Stimulated activated CD8-positive, alpha-beta memory T cell treated with anti-CD3 and anti-CD28 coated beads, Interleukin-7, amount 100 ng/mL, for 48 hours (primary cell): ENCODE measurements at regions not wholly inside any gene's neighbourhood (a gene's known extent, or its start where the extent isn't known, plus 50 kb on each side); places are given as distances from the start of the nearest gene placed in this dataset.

Source experiments
- DNase-seq, 2 donors: peaks; one replicate each; pipeline ENCODE4 v3.0.0-alpha.2; 2020; ENCODE audit warnings: low read depth in 1 of 2; ENCODE audit errors: extremely low read depth in 1 of 2

DNA sequence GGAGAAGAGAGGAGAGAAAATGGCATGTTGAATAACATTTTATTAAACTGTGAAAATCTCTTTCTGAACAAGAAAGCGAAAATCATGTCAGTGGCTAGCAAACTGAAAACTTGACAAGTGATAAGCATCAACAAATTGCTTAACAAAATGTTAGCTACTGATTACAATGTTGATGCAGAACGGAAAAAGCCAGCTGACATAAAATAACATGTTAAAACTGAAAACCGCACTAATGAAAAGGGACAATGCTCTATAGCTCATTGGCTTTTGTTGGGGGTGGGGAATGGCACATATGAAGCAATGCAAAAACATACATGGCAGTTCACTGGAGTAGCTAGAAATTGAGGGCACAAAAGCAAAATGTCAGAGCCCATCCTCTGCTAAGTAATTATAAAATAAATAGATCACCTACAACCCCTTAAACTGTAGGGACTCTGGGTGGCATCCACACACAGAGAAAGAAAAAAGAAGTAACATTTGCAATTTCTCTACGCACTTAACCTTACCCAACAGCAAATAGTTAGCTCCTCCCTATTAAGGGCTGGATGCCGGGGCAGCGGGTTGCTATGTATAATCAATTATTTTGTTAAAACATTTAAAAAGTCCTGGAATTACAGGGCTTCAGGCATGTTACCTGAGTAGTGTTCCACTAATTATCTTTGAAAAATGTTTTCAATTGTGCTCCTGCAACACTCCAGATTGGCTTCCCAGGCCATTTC, 129.2 kb upstream of the USP15 start:
- DNase-seq = no peak

DNA sequence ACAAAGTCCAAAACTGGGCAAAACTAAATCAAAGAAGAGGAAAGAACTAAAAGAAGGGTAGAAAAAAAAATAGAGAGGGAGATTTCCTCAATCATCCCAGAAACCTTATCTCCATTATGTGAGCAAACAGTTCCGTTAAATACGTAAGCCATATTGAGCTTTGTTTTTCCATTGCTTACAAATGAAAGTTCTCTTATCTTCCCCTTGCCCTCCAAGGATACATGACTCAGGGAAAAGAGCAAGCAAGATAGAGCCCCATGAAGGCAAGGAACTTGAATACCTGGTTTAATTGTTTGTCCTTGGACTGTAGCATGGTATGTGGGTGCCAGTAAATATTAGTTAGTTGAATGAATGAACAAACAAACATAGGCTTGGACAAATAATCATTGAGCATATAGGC, 126.8 kb upstream of the USP15 start:
- DNase-seq = no peak

DNA sequence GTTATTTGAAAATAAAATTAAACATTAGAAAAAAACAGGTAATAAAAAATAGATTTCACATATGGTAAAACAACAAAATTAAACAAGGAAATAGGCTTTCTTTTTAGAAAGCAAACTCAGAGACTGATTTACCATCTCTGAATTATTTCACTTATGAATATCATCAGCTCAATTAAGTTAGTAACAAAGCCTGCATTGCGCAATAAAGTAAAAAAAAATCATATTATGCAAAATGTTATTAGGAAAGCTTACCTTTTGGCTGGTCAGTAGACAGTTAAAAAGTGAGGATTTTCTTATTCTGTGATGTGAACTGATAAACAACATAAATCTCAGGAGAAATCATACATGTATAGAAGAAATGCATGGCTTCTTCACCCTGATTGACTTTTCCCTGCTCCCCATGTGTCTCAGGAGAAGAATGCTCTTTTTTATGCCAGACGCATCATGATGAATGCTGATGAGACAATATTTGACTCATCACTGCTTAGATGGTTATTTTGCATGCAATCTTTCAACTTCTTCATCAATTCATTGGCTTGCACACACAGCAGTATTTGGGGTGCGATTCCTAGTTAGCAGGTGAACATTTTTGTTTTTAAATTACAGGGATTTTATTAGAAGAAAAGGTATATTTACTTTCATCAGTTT, 124.5 kb upstream of the USP15 start:
- DNase-seq = no peak

DNA sequence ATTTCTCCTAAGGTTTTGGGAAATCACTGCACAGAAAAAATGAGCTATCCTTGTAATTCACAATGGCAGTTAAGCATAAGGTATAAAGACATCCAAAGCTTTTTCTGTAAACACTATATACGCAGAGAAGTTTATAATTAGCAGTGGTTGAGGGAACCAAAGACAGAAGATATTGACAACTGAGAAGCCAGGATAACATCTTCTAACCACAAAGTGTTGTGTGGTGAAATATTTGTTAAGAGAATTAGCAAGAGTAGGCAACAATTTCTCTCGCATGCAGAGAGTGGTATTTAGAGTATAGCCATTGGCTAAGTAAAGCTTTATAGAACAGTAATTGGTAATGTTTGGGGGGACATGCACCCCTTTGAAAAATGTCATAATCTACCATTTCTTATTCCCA, 123.7 kb upstream of the USP15 start:
- DNase-seq = no peak

DNA sequence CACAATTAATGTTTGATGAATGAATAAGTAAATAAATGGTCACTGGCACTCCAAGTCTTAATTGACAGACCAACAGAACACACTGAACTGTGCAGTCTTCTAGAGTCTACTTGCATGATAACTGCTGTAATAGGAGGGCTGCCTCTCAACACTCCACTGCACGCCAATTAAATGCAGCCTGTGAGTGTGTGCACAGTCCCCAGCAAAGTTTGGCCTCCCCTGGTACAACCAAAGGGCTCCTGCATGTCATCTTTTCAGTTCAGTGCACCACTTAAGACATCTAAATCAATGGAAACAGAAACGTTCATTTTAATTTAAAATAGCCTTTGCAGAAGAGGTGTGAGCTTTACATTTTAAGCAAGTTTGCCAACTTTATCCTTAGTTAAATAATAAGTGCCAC, 121.7 kb upstream of the USP15 start:
- DNase-seq = no peak

DNA sequence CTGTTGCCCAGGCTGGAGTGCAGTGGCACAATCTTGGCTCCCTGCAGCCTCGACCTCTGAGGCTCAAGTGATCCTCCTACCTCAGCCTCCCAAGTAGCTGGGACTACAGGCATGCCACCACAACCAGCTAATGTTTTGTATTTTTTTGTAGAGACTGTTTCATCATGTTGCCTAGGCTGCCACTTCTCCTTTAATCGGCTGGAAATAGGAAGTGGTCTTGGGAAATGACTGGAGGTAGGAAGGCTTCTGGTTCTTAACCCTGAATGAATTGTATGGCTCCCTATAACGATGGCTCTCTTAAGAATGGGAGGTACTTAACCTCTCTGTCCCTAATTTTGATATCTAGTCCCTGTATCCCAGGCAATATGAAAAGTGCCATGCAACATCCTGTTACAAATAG, 113.9 kb upstream of the USP15 start:
- DNase-seq = no peak

DNA sequence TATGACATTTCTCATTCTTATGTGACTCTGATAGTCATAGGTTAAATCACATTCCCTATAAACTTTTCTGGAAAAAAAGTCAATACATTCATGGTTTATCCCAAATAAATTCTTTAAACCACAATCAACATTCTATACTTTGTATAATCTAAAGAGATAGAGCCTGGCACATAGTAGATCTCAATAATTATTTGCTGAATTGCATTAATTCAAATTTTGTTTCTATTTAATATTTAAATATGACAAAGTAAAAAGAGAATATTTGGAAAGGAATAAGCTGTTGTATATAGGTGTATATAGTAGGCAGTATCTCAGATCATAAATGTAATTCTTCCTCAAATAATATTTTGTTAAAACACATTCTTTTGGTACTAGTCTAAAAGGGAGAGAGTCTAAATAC, 102.2 kb upstream of the USP15 start:
- DNase-seq = no peak

DNA sequence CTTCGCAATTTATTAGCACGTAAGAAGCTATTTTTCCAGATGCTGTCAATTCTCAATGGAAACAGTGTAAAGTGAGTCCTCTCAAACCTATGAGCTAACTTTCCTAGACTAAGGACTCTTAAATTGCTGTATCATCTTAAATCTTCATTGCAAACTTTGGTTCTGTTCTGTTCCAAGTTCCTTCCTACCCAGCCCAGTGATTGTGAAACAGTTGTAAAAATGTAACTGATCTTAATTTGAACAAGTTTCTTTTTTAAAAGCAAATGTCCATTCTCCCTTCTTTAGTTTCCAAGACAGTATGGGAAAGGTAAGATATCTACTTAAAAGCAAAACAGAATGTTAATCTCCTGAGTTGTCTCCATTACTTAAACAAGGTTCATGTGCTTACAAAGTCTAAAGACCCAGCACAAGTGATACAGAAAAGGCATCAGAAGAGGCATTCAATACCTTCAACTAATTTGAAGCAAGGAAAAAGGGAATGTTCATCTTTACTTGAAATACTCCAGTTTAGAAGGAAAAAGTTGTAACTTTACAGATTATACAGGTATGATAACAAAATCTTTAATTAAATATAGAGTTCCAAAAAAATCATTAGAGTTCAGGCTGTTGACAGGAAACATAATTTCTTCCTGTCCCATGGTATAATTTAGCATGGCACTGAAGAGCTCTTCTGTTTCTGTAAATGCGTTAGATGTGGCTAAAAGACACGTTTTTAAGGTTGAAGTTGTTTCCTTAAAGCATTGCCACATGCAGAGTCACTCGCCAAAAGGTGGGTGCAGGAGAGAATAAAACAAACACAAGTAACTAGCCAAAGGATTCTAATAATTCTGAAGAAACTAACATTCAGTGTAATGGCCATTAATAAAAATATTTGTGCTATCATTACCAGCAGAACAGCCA, 101.5 kb upstream of the USP15 start:
- DNase-seq = no peak

DNA sequence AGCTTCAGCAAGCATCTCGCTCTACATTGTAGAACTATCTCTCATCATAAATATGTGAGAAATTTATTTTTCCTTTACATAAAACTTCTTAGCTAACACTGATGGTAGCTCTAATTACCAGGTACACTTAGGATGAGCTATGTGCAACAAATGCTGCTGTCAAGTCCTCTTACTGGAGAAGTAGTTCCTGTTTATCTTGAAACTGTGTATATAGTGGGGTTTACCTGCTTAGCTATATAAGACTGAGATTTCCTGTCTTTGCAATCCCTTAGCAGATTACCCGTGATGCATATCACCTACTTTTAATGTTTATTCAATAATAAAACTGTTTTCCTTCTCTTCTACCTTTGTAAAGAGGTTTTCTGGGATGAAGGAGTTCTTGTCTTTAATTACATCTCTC, 98.0 kb upstream of the USP15 start:
- DNase-seq = no peak

DNA sequence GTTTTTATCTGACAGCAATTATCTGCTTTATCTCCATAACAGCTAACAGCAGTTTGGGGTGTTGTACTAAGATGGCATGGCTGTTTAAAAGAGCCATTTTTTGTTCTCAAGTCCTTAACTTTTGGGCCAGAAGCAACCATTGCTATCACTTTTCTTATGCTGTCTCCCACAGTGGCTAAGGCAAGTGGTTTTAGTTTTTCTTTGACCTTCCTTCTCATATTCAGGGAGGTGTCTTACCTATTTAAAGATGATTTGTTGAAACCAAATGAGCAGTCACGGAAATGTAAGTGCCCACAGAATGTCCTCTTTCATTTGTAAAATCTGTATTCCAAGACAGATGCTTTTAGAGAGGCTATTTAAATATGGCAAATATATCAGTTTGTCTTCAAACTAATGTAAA, 96.8 kb upstream of the USP15 start:
- DNase-seq = no peak

DNA sequence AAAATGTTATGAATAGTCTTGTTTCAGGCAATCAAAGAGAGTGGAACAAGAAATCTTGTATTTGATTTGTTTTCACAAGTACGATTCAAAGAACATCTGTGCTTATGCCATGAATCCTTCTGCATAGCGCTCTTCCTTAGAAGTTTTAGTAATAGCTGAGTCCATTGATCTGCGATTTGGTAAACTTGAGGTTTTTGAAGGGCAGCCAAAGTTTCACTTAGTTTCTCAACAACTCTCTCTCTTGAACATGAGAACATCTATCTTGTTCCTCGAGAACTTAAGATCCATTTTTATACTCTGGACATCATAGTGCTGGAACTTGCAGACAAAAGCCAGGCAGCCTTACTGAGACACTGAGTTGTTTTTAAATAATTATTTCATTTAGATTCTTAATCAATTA, 96.2 kb upstream of the USP15 start:
- DNase-seq = no peak

DNA sequence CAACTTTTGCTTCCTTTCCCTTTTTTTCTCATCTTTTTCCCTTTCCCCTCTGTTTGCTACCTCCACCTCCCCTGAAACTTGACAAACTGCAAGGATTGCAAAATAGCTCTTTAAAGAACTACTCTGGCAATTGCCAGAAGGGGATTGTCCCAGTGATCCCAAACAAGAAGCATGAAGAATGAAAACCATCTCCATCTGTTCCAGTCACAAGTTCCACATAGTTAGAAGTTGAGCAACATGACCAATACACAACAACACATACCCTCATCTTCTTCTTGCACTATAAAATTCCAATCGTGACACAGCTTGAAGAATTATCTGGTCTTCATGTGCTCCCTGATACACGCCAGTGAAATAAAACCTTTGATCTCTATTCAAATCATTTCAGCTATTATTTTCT, 93.7 kb upstream of the USP15 start:
- no peak for DNase-seq

DNA sequence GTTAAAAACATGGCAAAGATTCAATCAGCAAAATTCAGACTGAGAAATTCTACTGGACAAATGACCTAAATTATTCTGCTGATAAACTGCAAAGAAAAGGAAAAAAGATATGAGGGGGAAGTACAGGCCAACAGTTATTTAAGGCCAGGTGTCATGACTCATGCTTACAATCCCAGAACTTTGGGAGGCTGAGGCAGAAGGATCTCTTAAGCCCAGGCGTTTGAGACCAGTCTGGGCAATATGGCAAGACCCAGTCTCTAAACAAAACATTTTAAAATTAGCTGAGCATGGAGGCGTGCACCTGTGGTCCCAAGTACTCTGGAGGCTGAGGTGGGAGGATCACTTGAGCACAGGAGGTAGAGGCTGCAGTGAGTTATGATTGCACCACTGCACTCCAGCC, 91.8 kb upstream of the USP15 start:
- no peak for DNase-seq

DNA sequence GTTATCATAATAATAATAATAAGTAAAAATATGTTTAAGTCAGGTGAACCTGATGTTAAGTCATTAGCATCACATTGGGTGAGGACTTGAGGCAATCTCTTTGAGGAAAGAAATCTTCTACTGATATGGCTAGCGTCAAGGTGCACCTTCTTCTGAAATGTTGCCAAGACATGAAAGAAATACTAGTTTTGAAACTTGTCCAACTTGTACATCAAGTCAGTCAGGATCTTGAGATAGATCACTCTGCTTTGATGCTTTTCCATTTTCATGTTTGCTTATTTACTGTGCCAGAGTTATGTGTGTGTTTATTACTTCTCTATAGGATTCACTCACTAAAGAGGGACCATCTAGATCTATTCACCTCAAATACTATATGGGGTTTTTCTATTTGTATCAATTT, 90.0 kb upstream of the USP15 start:
- DNase-seq = no peak

DNA sequence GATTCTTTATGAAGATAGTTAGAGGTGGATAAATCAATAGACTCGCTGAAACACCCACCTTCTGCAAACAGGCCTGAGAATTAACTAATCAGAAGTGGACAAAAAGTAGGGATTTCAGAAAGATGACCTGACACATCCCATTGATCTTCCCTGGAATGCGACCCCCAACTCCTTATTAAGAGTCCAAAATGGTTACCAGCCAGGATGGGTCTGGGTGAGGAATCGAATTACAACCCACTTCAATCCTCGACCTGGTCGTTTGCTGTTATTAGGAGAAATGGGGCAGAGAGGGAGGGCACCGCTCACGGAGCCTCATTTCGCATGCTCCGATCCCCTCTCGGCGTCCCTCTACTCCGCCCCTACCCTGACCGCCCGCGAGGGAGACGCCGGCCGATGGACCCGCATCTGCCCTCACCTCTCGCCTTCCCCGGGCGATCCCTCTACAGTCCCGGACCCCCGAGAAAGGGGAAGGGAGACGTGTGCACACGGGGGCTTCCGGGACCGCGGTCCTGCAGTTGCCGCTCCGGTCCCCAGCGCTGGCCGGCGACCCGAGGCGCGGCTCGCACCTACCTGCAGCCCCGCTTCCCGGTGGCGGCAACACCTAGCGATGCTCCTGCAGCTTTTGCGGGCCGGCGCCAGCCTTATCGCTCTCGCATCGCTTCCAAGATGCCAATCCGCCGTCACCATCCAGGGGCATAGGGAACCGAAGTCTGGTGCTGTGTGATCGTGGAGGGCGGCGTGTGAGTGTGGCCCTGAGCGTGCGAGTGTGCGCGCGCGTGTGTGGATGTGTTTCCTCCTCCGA, 69.3 kb upstream of the USP15 start:
- DNase-seq = no peak

DNA sequence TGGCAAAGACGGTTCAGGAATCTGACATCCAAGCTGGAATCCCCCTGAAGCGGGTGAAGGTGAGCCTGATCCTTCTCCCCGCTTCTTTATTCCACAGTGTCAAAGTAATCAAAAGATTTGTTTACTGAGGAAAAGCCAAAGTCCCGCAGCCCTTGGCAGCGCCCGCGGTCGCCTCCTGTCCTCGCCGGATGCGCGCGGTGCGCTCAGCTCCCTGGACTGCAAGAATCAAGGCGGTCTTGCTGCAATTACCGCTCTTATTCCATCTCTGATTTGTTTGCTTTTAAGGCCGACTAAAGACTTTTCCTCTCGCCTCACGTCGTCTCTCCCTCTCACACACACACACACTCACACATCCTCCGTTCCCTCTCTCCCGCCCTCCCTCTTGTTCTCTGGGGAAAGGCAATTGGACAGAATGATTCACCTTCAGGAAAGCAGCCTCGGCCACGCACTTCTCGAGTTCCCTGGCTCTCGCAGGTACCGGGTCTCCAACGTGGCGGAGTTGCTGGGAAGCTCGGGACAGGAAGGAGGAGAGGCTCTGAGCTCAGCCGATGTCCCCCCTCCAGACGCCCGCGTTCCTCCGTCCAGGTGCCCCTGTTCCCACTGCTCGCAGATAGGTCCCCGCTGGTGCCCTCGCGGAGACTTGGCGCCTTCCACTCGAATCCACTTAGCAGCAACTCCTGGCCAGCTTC, 68.6 kb upstream of the USP15 start:
- DNase-seq = no peak

DNA sequence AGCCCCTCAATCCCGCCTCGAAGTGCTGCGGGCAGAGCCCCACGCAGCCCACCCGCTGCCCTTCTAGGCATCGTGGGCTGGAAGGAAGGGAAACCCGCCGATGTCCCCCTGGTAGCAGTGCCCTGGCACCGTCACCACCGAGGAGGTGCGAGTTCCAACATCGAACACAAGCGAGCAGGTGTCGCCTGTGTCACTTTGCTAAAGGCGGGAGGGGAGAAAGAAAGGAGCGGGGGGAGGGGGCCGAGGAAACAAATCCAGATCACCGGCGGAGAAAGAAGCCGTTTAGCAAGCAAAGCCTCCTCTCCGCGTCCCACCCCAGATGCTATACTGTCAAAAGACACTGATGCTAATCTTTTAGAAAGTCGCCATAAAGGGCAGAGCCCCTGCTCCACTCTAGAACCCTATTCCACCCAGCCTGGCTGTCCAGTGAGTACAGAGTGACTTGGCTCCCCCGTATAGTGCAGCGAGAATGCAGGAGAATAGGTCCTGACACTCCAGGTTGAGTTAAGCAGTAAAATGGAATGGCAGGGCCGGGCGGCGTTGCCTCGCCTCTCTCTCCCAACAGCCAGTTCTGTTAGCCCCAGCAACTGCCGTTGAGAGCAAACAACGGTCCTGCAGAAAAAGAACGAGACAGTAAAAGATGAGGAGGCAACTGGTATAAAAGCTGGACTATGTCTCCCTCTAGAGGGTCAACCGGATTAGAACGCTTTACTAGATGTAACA, 67.9 kb upstream of the USP15 start:
- DNase-seq = no peak

DNA sequence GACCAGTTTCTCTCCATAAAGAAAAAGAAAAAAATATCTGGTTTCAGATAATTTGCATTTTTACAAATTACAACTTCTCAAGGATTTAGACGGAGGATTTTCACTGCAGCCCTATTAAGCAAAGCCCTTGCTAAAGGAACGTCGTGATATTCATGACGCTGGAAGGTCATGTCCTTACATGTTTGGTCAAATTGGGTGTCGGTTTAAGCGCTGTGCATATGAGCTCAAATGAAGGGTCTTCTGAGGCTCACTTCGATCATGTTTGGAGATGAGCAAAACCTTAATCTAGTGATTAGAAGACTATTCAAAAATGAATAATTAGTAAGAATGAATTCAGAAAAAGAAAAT, 67.3 kb upstream of the USP15 start:
- DNase-seq = no peak

DNA sequence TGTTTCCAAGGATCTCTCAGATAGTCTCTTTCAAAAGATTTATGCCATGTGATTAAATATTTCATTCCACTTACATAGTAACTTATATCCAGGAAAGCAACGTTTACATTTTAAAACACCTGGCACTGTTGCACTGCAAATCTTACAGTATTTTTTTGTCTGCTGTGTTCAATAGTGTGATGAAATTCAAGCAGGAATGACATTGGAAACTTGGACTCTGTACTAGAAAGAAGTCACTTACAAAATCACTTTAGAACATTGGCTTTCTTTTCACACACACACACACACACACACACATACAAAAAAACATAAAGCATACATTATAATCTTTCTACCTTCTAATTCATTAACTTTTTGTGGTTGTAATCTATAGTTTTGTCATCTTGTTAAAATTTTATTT, 66.2 kb upstream of the USP15 start:
- DNase-seq = no peak

DNA sequence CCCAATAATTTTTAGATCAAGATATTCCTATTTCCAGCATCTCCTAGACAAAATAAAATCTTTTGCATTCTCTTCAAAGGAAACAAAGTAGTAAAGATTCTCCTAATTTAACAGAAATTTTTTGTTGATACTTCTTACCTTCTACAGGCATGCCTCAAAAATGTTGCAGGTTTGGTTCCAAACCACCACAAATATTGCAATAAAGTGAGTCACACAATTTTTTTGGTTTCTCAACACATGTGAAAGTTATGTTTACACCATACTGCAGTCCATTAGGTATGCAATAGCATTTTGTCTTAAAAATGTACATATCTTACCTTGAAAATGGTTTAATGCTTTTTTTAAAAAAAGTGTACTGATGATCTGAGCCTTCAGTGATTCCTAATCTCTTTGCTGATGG, 65.6 kb upstream of the USP15 start:
- DNase-seq = no peak
